B cell (primary cell): ENCODE measurements at regions not wholly inside any gene's neighbourhood (a gene's known extent, or its start where the extent isn't known, plus 50 kb on each side); places are given as distances from the start of the nearest gene placed in this dataset.

Source experiments
- ATAC-seq: fragments of 200-7000 bp; cut with Tn5 transposase; one replicate; pipeline ENCODE4 v1.10.0; 2021; ENCODE audit warnings: low read depth, mild to moderate bottlenecking, moderate number of reproducible peaks, moderate library complexity
- CTCF ChIA-PET: fragments of 350-600 bp; sonication (Branson Sonifier 250); formaldehyde crosslinking; loops from one replicate; lab custom pipeline; 2021; ENCODE audit warnings: antibody characterized with exemption, inconsistent platforms; lab: Charles Lee
- POLR2A ChIA-PET: fragments of 350-600 bp; sonication (Branson Sonifier 250); formaldehyde crosslinking; loops from one replicate; lab custom pipeline; 2021; ENCODE audit warnings: antibody characterized with exemption; lab: Charles Lee
- DNase-seq: peaks from one replicate; pipeline ENCODE4 v3.0.0; 2013
- H2AFZ ChIP-seq: 2 replicates; pipeline ENCODE4 v1.6.1; 2012; ENCODE audit warnings: mild to moderate bottlenecking, low read depth, low read length; ENCODE audit not compliant: insufficient read depth, poor library complexity, severe bottlenecking
- H3K27ac ChIP-seq, 2 donors: 1 replicate in 1 of 2; 2 replicates in 1 of 2; pipeline ENCODE4 v1.5.1; 2012 to 2013; ENCODE audit warnings: low read length in 2 of 2, mild to moderate bottlenecking in 2 of 2, moderate library complexity in 1 of 2
- H3K27me3 ChIP-seq, 4 experiments: fragments of 200-600 bp in 1 of 4; sonication (generic) in 1 of 4; replicated peaks in 1 of 4; 1 replicate in 2 of 4; 2 replicates in 2 of 4; pipeline versions ENCODE4 v1.6.1 to v1.7.0; 2013 to 2016; ENCODE audit warnings: low read length in 3 of 4, mild to moderate bottlenecking in 2 of 4, mixed read lengths in 1 of 4, moderate library complexity in 1 of 4; ENCODE audit not compliant: insufficient read depth in 4 of 4, control insufficient read depth in 3 of 4; ENCODE audit errors: control extremely low read depth in 1 of 4
- H3K36me3 ChIP-seq, 2 experiments: replicated peaks in 1 of 2; 1 replicate in 1 of 2; 2 replicates in 1 of 2; pipeline versions ENCODE4 v1.6.1 to v1.7.1; 2013; ENCODE audit warnings: low read length in 1 of 2; ENCODE audit not compliant: insufficient read depth in 2 of 2, control insufficient read depth in 1 of 2; ENCODE audit errors: control extremely low read depth in 1 of 2, extremely low read depth in 1 of 2
- H3K4me1 ChIP-seq, 2 donors: fragments of 200-600 bp in 1 of 2; sonication (generic) in 1 of 2; 1 replicate in 1 of 2; 2 replicates in 1 of 2; pipeline versions ENCODE4 v1.5.1 to v1.6.1; 2013 to 2017; ENCODE audit warnings: low read length in 2 of 2; ENCODE audit not compliant: control insufficient read depth in 2 of 2, insufficient read depth in 2 of 2
- H3K4me2 ChIP-seq: replicated peaks from 2 replicates; pipeline ENCODE3; 2012; ENCODE audit warnings: mild to moderate bottlenecking, low read depth, low read length; ENCODE audit not compliant: poor library complexity, severe bottlenecking
- H3K4me3 ChIP-seq, 5 experiments: fragments of 200-600 bp in 1 of 5; sonication (generic) in 1 of 5; 1 replicate in 3 of 5; 2 replicates in 2 of 5; pipeline versions ENCODE4 v1.5.1 to v1.7.0; 2011 to 2016; ENCODE audit warnings: low read length in 4 of 5, mild to moderate bottlenecking in 4 of 5, low read depth in 2 of 5, control low read depth in 1 of 5, moderate library complexity in 1 of 5; ENCODE audit not compliant: insufficient read depth in 1 of 5; ENCODE audit errors: control extremely low read depth in 1 of 5, extremely low read depth in 1 of 5
- H3K79me2 ChIP-seq: fragments of 200-600 bp; sonication (generic); one replicate; pipeline ENCODE4 v1.6.0; 2016; ENCODE audit warnings: low read length; ENCODE audit not compliant: control insufficient read depth, insufficient read depth
- H3K9ac ChIP-seq: fragments of 200-600 bp; sonication (generic); 2 replicates; pipeline ENCODE4 v1.6.1; 2017; ENCODE audit warnings: mild to moderate bottlenecking, low read length, moderate library complexity
- H3K9me3 ChIP-seq, 3 donors: one replicate each; pipeline versions ENCODE4 v1.6.1 to v1.7.1; 2013; ENCODE audit warnings: low read length in 2 of 3; ENCODE audit not compliant: control insufficient read depth in 2 of 3, insufficient read depth in 1 of 3; ENCODE audit errors: control extremely low read depth in 1 of 3
- H4K20me1 ChIP-seq: 2 replicates; pipeline ENCODE4 v1.6.0; 2012; ENCODE audit warnings: mild to moderate bottlenecking, low read length; ENCODE audit not compliant: insufficient read depth, control insufficient read depth, poor library complexity, severe bottlenecking
- H3K27ac Mint-ChIP-seq: one replicate; pipeline ENCODE4 v1.8.0; 2021; ENCODE audit warnings: mixed read lengths
- H3K27me3 Mint-ChIP-seq: one replicate; pipeline ENCODE4 v1.8.0; 2021; ENCODE audit warnings: mixed read lengths
- H3K4me1 Mint-ChIP-seq: one replicate; pipeline ENCODE4 v1.8.0; 2021; ENCODE audit warnings: mixed read lengths
- H3K4me3 Mint-ChIP-seq: one replicate; pipeline ENCODE4 v1.8.0; 2021; ENCODE audit warnings: mixed read lengths
- H3K9me3 Mint-ChIP-seq: one replicate; pipeline ENCODE4 v1.8.0; 2022; ENCODE audit warnings: mixed read lengths; ENCODE audit not compliant: insufficient read depth
- EZH2 ChIP-seq: IDR thresholded peaks from 2 replicates; pipeline ENCODE4 v1.6.1; 2012; ENCODE audit warnings: borderline replicate concordance, low read depth, mild to moderate bottlenecking, moderate library complexity, low read length; ENCODE audit not compliant: insufficient read depth, poor library complexity, severe bottlenecking
- WGBS: methylation state at CpG from one replicate; pipeline ENCODE4 v1.1.5; 2013; ENCODE audit warnings: missing lambda C conversion rate; ENCODE audit not compliant: insufficient coverage; 5-methylcytosine and 5-hydroxymethylcytosine counted together
- intact Hi-C: fragments of 100-400 bp; cut with micrococcal nuclease; formaldehyde crosslinking; loops from one replicate; pipeline ENCODE4 v1.10.0; 2022
- TF ChIP-seq, protein P1 (sequence below): fragments of 200-600 bp; IDR thresholded peaks from one replicate; pipeline ENCODE4 v1.8.0; 2022; ENCODE audit warnings: antibody characterized with exemption, mild to moderate bottlenecking

DNA sequence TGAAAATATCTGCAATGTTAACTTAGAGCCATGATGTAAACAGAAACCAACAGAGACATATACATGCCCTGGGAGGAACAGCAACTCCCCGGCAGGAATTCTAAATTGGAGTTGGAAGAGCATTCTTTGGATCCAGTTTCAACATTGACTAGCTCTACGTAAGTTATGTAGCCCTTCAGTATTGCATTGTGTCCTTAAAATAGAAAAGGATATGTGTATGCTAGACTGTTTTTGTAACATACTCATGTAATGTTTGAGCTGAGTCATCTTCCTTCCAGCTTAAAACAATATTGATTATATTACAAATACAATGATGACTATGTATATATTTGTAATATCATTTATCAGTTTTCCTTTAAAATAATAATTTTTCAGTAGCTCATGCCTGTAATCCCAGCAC is 1422.2 kb upstream of the PCDH20 start:
- H3K27me3 Mint-ChIP-seq, result no peaks in the 10 kb centered on the region
- H4K20me1 ChIP-seq, result no peaks in the 10 kb centered on the region
- H3K9ac ChIP-seq, result no peak overlapping the region
- H3K27ac Mint-ChIP-seq, result no peak overlapping the region
- H3K9me3 Mint-ChIP-seq, result peaks cover 2% of the 10 kb centered on the region
- CTCF ChIA-PET, result no interaction called here
- no CpG with 5 or more reads among the region's 2 CpGs for WGBS
- H3K27ac ChIP-seq, result no peak overlapping the region
- H3K79me2 ChIP-seq, result no peaks in the 10 kb centered on the region
- no peaks in the 10 kb centered on the region for H3K36me3 ChIP-seq
- intact Hi-C loops, result no loop called here
- H3K4me2 ChIP-seq, result no peak overlapping the region
- no peak overlapping the region for H2AFZ ChIP-seq
- no peak overlapping the region for H3K4me3 Mint-ChIP-seq
- H3K4me3 ChIP-seq, result no peak overlapping the region
- TF ChIP-seq EZH2, result no peak
- TF ChIP-seq, protein P1, sequence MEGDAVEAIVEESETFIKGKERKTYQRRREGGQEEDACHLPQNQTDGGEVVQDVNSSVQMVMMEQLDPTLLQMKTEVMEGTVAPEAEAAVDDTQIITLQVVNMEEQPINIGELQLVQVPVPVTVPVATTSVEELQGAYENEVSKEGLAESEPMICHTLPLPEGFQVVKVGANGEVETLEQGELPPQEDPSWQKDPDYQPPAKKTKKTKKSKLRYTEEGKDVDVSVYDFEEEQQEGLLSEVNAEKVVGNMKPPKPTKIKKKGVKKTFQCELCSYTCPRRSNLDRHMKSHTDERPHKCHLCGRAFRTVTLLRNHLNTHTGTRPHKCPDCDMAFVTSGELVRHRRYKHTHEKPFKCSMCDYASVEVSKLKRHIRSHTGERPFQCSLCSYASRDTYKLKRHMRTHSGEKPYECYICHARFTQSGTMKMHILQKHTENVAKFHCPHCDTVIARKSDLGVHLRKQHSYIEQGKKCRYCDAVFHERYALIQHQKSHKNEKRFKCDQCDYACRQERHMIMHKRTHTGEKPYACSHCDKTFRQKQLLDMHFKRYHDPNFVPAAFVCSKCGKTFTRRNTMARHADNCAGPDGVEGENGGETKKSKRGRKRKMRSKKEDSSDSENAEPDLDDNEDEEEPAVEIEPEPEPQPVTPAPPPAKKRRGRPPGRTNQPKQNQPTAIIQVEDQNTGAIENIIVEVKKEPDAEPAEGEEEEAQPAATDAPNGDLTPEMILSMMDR, result no peak
- H3K4me1 ChIP-seq, result no peaks in the 10 kb centered on the region
- POLR2A ChIA-PET, result no interaction called here
- no peaks in the 10 kb centered on the region for H3K4me1 Mint-ChIP-seq
- no peak for ATAC-seq
- H3K9me3 ChIP-seq, result peaks cover 0 to 7% (median 0%) of the 10 kb centered on the region in 3 donors
- no peaks in the 10 kb centered on the region for H3K27me3 ChIP-seq
- no peak for DNase-seq

DNA sequence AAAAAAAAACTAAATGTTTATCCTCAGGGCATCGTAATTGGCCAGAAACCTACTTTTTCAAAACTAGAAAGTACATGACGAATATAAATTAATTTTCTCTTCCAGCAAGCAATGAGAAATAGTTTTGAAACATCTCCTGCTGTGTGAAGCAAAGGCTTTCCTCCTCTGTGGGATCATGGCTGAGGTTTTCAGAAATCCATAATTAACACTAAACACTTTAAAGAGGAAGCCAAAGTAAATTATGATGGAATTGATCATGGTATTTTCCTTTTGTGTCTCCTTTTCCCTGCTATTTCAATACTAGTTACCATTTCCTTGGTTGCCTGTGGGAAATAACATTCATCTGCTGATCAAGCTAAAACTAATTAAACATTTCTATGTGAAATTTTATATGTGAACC is 1413.8 kb upstream of the PCDH20 start:
- TF ChIP-seq, protein P1, result no peak
- no peak for TF ChIP-seq EZH2
- H4K20me1 ChIP-seq, result no peaks in the 10 kb centered on the region
- no peak overlapping the region for H2AFZ ChIP-seq
- no peak overlapping the region for H3K4me3 ChIP-seq
- Mint-ChIP-seq H3K9me3 (peaks cover 2% of the 10 kb centered on the region), H3K4me1 (no peaks in the 10 kb centered on the region), H3K27me3 (no peaks in the 10 kb centered on the region), H3K27ac (no peak overlapping the region), H3K4me3 (no peak overlapping the region)
- peaks cover 0 to 3% (median 0%) of the 10 kb centered on the region in 3 donors for H3K9me3 ChIP-seq
- no CpG with 5 or more reads among the region's 2 CpGs for WGBS
- no peaks in the 10 kb centered on the region for H3K27me3 ChIP-seq
- H3K79me2 ChIP-seq, result no peaks in the 10 kb centered on the region
- POLR2A ChIA-PET, result no interaction called here
- CTCF ChIA-PET, result no interaction called here
- no peak for DNase-seq
- H3K27ac ChIP-seq, result no peak overlapping the region
- no peaks in the 10 kb centered on the region for H3K36me3 ChIP-seq
- H3K4me1 ChIP-seq, result no peaks in the 10 kb centered on the region
- intact Hi-C loops, result no loop called here
- H3K9ac ChIP-seq, result no peak overlapping the region
- no peak overlapping the region for H3K4me2 ChIP-seq
- no peak for ATAC-seq
